GM23338 (cell line): ENCODE measurements at regions not wholly inside any gene's neighbourhood (a gene's known extent, or its start where the extent isn't known, plus 50 kb on each side); places are given as distances from the start of the nearest gene placed in this dataset.

ENCODE experiments used
- ATAC-seq: fragments of 200-7000 bp; cut with Tn5 transposase; 3 replicates; pipeline ENCODE4 v1.9.1; 2020
- DNase-seq: peaks from one replicate; pipeline ENCODE4 v3.0.0-alpha.2; 2015; ENCODE audit warnings: low spot score
- H2AFZ ChIP-seq: fragments of 200-600 bp; sonication (generic); 2 replicates; pipeline ENCODE4 v1.8.0; 2016; ENCODE audit warnings: antibody characterized with exemption, mild to moderate bottlenecking, moderate library complexity
- H3F3A ChIP-seq: fragments of 200-600 bp; sonication (generic); replicated peaks from 2 replicates; pipeline ENCODE4 v1.8.0; 2017; ENCODE audit warnings: antibody characterized with exemption, mixed run types, low read depth
- H3K27ac ChIP-seq: fragments of 200-600 bp; sonication (generic); 2 replicates; pipeline ENCODE4 v1.6.1; 2016; ENCODE audit warnings: low read depth
- H3K27me3 ChIP-seq: fragments of 200-600 bp; sonication (generic); 2 replicates; pipeline ENCODE4 v1.8.0; 2016; ENCODE audit warnings: mild to moderate bottlenecking, mixed run types, moderate library complexity; ENCODE audit not compliant: insufficient read depth
- H3K36me3 ChIP-seq: fragments of 200-600 bp; sonication (generic); 2 replicates; pipeline ENCODE4 v1.8.0; 2016; ENCODE audit warnings: mild to moderate bottlenecking; ENCODE audit not compliant: insufficient read depth
- H3K4me1 ChIP-seq: fragments of 200-600 bp; sonication (generic); 2 replicates; pipeline ENCODE4 v1.8.0; 2016; ENCODE audit warnings: mild to moderate bottlenecking, moderate library complexity; ENCODE audit not compliant: insufficient read depth
- H3K4me2 ChIP-seq: fragments of 200-600 bp; sonication (generic); 2 replicates; pipeline ENCODE4 v1.7.1; 2017; ENCODE audit warnings: mixed run types
- H3K4me3 ChIP-seq: fragments of 200-600 bp; sonication (generic); 2 replicates; pipeline ENCODE4 v1.6.1; 2016; ENCODE audit warnings: mixed run types
- H3K79me2 ChIP-seq: fragments of 200-600 bp; sonication (generic); replicated peaks from 2 replicates; pipeline ENCODE4 v1.8.0; 2017; ENCODE audit warnings: mild to moderate bottlenecking; ENCODE audit not compliant: insufficient read depth
- H3K9me2 ChIP-seq: fragments of 200-600 bp; sonication (generic); 2 replicates; pipeline ENCODE4 v1.8.0; 2017; ENCODE audit not compliant: insufficient read depth
- H4K20me1 ChIP-seq: fragments of 200-600 bp; sonication (generic); replicated peaks from 2 replicates; pipeline ENCODE4 v1.8.0; 2017; ENCODE audit warnings: mild to moderate bottlenecking; ENCODE audit not compliant: insufficient read depth
- H3K27ac Mint-ChIP-seq: 2 replicates; pipeline ENCODE4 v1.8.0; 2020; ENCODE audit warnings: inconsistent platforms, mild to moderate bottlenecking, moderate library complexity, mixed read lengths
- H3K27me3 Mint-ChIP-seq: 3 replicates; pipeline ENCODE4 v1.8.0; 2022; ENCODE audit warnings: low read depth, mild to moderate bottlenecking, moderate library complexity, mixed read lengths, inconsistent platforms; ENCODE audit not compliant: insufficient read depth, poor library complexity
- H3K36me3 Mint-ChIP-seq: 3 replicates; pipeline ENCODE4 v1.8.0; 2021; ENCODE audit warnings: low read depth, mild to moderate bottlenecking, inconsistent platforms, moderate library complexity, mixed read lengths
- H3K4me1 Mint-ChIP-seq: 3 replicates; pipeline ENCODE4 v1.8.0; 2020; ENCODE audit warnings: mild to moderate bottlenecking, inconsistent platforms, mixed read lengths
- H3K4me3 Mint-ChIP-seq: 3 replicates; pipeline ENCODE4 v1.8.0; 2021; ENCODE audit warnings: moderate library complexity, mild to moderate bottlenecking, inconsistent platforms, mixed read lengths
- H3K9me3 Mint-ChIP-seq: 3 replicates; pipeline ENCODE4 v1.8.0; 2020; ENCODE audit warnings: moderate library complexity, mild to moderate bottlenecking, inconsistent platforms, mixed read lengths
- CREB1 ChIP-seq: fragments of 250-450 bp; sonication (Bioruptor Pico); IDR thresholded peaks from 2 replicates; pipeline ENCODE4 v1.5.0; 2020; ENCODE audit warnings: low read depth, mild to moderate bottlenecking, moderate library complexity
- EZH2 ChIP-seq: fragments of 200-600 bp; sonication (generic); IDR thresholded peaks from one replicate; pipeline ENCODE4 v1.8.0; 2017; ENCODE audit warnings: antibody characterized with exemption, mild to moderate bottlenecking, low read depth; ENCODE audit not compliant: unreplicated experiment
- EZH2phosphoT487 ChIP-seq: fragments of 200-600 bp; sonication (generic); IDR thresholded peaks from one replicate; pipeline ENCODE4 v1.8.1; 2018; ENCODE audit warnings: antibody characterized with exemption; ENCODE audit not compliant: unreplicated experiment
- JUNB ChIP-seq: IDR thresholded peaks from one replicate; pipeline ENCODE4 v1.6.1; 2016; ENCODE audit warnings: antibody characterized with exemption; ENCODE audit not compliant: unreplicated experiment
- NANOG ChIP-seq: IDR thresholded peaks from 2 replicates; pipeline ENCODE4 v1.6.1; 2016; ENCODE audit warnings: antibody characterized with exemption, borderline replicate concordance
- STAT1 ChIP-seq: IDR thresholded peaks from one replicate; pipeline ENCODE4 v1.6.1; 2016; ENCODE audit warnings: antibody characterized with exemption; ENCODE audit not compliant: unreplicated experiment
- ZNF114 ChIP-seq: fragments of 250-450 bp; sonication (Bioruptor Pico); IDR thresholded peaks from 2 replicates; pipeline ENCODE4 v1.5.0; 2020; ENCODE audit warnings: mild to moderate bottlenecking, moderate library complexity
- ZNF331 ChIP-seq: fragments of 250-450 bp; sonication (Bioruptor Pico); IDR thresholded peaks from 2 replicates; pipeline ENCODE4 v1.5.0; 2020; ENCODE audit warnings: low read depth, mild to moderate bottlenecking, moderate library complexity
- ZNF462 ChIP-seq: fragments of 250-450 bp; sonication (Bioruptor Pico); IDR thresholded peaks from 2 replicates; pipeline ENCODE4 v1.5.0; 2020; ENCODE audit warnings: mild to moderate bottlenecking, moderate library complexity
- TF ChIP-seq, protein P1 (sequence below), 2 experiments: fragments of 200-600 bp in 1 of 2; sonication (generic) in 1 of 2; conservative IDR thresholded peaks; 2 replicates each; pipeline versions ENCODE4 v1.5.1 to v1.6.1; 2016 to 2017; ENCODE audit warnings: antibody characterized with exemption in 2 of 2, low read depth in 2 of 2, mild to moderate bottlenecking in 2 of 2, moderate library complexity in 1 of 2
- TF ChIP-seq, protein P2 (sequence below): IDR thresholded peaks from 2 replicates; pipeline ENCODE4 v1.6.1; 2016; ENCODE audit warnings: antibody characterized with exemption

DNA sequence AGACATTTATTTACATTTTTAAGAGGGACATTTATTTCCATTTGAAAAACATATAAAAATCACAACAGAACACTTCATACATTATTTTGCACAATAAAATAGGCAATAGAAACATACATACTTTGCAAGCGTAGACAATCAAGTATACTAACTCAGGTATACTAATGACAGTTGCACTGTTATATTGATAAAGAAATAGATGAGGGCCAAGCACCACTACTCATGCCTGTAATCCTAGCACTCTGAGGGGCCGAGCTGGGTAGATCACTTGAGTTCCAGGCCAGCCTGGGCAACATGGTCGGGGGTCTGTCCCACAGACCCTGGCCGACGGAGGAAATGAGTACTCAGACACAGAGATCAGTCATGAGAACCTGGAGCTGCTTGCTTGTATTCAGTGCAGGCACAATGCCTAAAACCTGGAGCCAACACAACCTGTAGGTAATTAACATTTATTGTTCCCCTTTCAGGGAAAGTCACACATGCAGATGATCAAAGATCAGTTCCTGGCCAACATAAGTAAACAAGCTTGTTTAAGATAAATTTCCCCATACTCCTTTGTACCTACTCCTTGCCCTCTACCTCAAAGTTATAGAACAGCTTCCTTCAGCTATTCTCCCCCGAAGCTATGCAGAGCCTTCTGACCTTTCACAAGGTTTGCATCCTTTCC is 1960.2 kb downstream of the SUCLG1 start:
- no peaks in the 10 kb centered on the region for H3F3A ChIP-seq
- peaks cover 3% of the 10 kb centered on the region for H3K27me3 Mint-ChIP-seq
- H3K36me3 ChIP-seq: peaks cover 11% of the 10 kb centered on the region; the same call in 1 of the 2 replicates
- H3K4me1 ChIP-seq: no peaks in the 10 kb centered on the region
- H3K4me2 ChIP-seq: no peak overlapping the region
- H3K4me3 ChIP-seq: no peak overlapping the region
- no peak overlapping the region for H3K27ac ChIP-seq
- no peak overlapping the region for H3K27ac Mint-ChIP-seq
- no peaks in the 10 kb centered on the region for H3K79me2 ChIP-seq
- DNase-seq (no peak), ATAC-seq (no peak)
- no peaks in the 10 kb centered on the region for H3K27me3 ChIP-seq
- no peaks in the 10 kb centered on the region for H3K4me1 Mint-ChIP-seq
- H3K9me2 ChIP-seq: no peaks in the 10 kb centered on the region
- no peak for TF ChIP-seq ZNF462 (CRISPR knock-in tag)
- no peak for TF ChIP-seq ZNF114 (CRISPR knock-in tag)
- H3K36me3 Mint-ChIP-seq: peaks cover 30% of the 10 kb centered on the region
- no peaks in the 10 kb centered on the region for H4K20me1 ChIP-seq
- no peak overlapping the region for H3K4me3 Mint-ChIP-seq
- H3K9me3 Mint-ChIP-seq: peaks cover 39% of the 10 kb centered on the region
- H2AFZ ChIP-seq: no peak overlapping the region

DNA sequence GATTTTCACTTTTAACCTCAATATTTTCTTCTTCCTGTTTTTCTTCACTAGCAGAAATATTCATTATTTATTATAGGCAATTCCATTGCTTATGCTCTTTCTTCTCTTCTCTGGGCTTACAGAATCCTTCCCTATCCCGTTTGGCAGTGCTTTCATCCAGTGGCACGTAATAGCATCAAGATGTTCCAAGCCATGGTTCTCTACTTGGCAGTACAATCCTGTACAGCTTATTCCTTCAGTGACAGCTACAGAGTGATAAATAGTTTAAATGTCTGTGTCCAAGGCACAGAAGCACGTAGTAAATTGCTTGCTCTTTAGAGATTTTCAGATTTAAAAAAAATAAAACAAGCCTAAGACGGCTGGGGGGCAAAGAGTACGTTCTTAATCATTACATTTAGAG is 1964.3 kb downstream of the SUCLG1 start:
- no peaks in the 10 kb centered on the region for H3K4me1 Mint-ChIP-seq
- TF ChIP-seq ZNF331 (CRISPR knock-in tag) (no peak), EZH2phosphoT487 (no peak), JUNB (no peak), CREB1 (no peak), STAT1 (no peak), NANOG (no peak), EZH2 (no peak)
- TF ChIP-seq, protein P1, sequence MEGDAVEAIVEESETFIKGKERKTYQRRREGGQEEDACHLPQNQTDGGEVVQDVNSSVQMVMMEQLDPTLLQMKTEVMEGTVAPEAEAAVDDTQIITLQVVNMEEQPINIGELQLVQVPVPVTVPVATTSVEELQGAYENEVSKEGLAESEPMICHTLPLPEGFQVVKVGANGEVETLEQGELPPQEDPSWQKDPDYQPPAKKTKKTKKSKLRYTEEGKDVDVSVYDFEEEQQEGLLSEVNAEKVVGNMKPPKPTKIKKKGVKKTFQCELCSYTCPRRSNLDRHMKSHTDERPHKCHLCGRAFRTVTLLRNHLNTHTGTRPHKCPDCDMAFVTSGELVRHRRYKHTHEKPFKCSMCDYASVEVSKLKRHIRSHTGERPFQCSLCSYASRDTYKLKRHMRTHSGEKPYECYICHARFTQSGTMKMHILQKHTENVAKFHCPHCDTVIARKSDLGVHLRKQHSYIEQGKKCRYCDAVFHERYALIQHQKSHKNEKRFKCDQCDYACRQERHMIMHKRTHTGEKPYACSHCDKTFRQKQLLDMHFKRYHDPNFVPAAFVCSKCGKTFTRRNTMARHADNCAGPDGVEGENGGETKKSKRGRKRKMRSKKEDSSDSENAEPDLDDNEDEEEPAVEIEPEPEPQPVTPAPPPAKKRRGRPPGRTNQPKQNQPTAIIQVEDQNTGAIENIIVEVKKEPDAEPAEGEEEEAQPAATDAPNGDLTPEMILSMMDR (conservative IDR thresholded peaks at IDR 0.05; ENCODE audit: low read depth in 2 of 2): no peak
- TF ChIP-seq, protein P2, sequence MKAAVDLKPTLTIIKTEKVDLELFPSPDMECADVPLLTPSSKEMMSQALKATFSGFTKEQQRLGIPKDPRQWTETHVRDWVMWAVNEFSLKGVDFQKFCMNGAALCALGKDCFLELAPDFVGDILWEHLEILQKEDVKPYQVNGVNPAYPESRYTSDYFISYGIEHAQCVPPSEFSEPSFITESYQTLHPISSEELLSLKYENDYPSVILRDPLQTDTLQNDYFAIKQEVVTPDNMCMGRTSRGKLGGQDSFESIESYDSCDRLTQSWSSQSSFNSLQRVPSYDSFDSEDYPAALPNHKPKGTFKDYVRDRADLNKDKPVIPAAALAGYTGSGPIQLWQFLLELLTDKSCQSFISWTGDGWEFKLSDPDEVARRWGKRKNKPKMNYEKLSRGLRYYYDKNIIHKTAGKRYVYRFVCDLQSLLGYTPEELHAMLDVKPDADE: no peak

More for the DNA sequence above, 1964.3 kb downstream of the SUCLG1 start:
- Mint-ChIP-seq H3K27me3 (peaks cover 1% of the 10 kb centered on the region), H3K9me3 (peaks cover 16% of the 10 kb centered on the region), H3K4me3 (no peak overlapping the region), H3K27ac (no peak overlapping the region), H3K36me3 (peaks cover 11% of the 10 kb centered on the region; the same call in 2 of the 3 replicates)
- ATAC-seq (no peak), DNase-seq (no peak)
- Histone ChIP-seq H3K9me2 (no peaks in the 10 kb centered on the region), H3K4me3 (no peak overlapping the region), H3K27ac (no peak overlapping the region), H3K36me3 (peaks cover 6% of the 10 kb centered on the region; the same call in 1 of the 2 replicates), H3K4me1 (no peaks in the 10 kb centered on the region), H3F3A (no peaks in the 10 kb centered on the region), H2AFZ (no peak overlapping the region; the same call in 1 of the 2 replicates), H4K20me1 (no peaks in the 10 kb centered on the region), H3K79me2 (no peaks in the 10 kb centered on the region), H3K27me3 (no peaks in the 10 kb centered on the region), H3K4me2 (no peak overlapping the region)
